ENCODE measurements at regions not wholly inside any gene's neighbourhood (a gene's known extent, or its start where the extent isn't known, plus 50 kb on each side); places are given as distances from the start of the nearest gene placed in this dataset.

- no peaks in the 10 kb centered on the region for H3K4me1 Mint-ChIP-seq (ENCODE audit: insufficient read depth, unreplicated experiment)
- no peak for TF ChIP-seq CTCF (IDR thresholded peaks at IDR 0.05; ENCODE audit: unreplicated experiment)
- ChIA-PET CTCF (no interaction called here), POLR2A (no interaction called here)
- intact Hi-C loops (cut with micrococcal nuclease): no loop called here
- no peak overlapping the region for H3K4me3 Mint-ChIP-seq (ENCODE audit: unreplicated experiment)
- peaks cover 78% of the 10 kb centered on the region for H3K27me3 Mint-ChIP-seq (ENCODE audit: insufficient read depth, unreplicated experiment)
- no peaks in the 10 kb centered on the region for H3K36me3 Mint-ChIP-seq (ENCODE audit: insufficient read depth, unreplicated experiment)
- H3K9me3 Mint-ChIP-seq (ENCODE audit: unreplicated experiment): no peaks in the 10 kb centered on the region
- DNase-seq (ENCODE audit: unreplicated experiment): no peak
- H3K27ac Mint-ChIP-seq (ENCODE audit: low read depth, unreplicated experiment): no peak overlapping the region
- BruUV-seq (replicated peaks): no TSS peak
These were observed 185.3 kb downstream of the C11orf91 start for GRCh38 chr11:33515347-33515746.

GRCh38 chr11:33514079-33514925 is 186.3 kb downstream of the C11orf91 start:
- no peak for DNase-seq (ENCODE audit: unreplicated experiment)
- intact Hi-C loops (cut with micrococcal nuclease): no loop called here
- Mint-ChIP-seq H3K4me3 (ENCODE audit: unreplicated experiment) (no peak overlapping the region), H3K27ac (ENCODE audit: low read depth, unreplicated experiment) (no peak overlapping the region), H3K27me3 (ENCODE audit: insufficient read depth, unreplicated experiment) (peaks cover 78% of the 10 kb centered on the region), H3K4me1 (ENCODE audit: insufficient read depth, unreplicated experiment) (no peaks in the 10 kb centered on the region), H3K36me3 (ENCODE audit: insufficient read depth, unreplicated experiment) (no peaks in the 10 kb centered on the region), H3K9me3 (ENCODE audit: unreplicated experiment) (no peaks in the 10 kb centered on the region)
- no TSS peak for BruUV-seq (replicated peaks)
- no peak for TF ChIP-seq CTCF (IDR thresholded peaks at IDR 0.05; ENCODE audit: unreplicated experiment)
- POLR2A ChIA-PET: no interaction called here
- CTCF ChIA-PET: interaction anchor here (0.7 to 0.8 kb wide), 2 partner anchors 9 to 353 kb away, joined by 4 read pairs; partner anchors contain the start of gene CSTF3

GRCh38 chr11:33509632-33510031 is 191.0 kb downstream of the C11orf91 start:
- no peak for TF ChIP-seq CTCF (IDR thresholded peaks at IDR 0.05; ENCODE audit: unreplicated experiment)
- Mint-ChIP-seq H3K27ac (ENCODE audit: low read depth, unreplicated experiment) (no peak overlapping the region), H3K9me3 (ENCODE audit: unreplicated experiment) (no peaks in the 10 kb centered on the region), H3K4me1 (ENCODE audit: insufficient read depth, unreplicated experiment) (no peaks in the 10 kb centered on the region), H3K36me3 (ENCODE audit: insufficient read depth, unreplicated experiment) (no peaks in the 10 kb centered on the region), H3K4me3 (ENCODE audit: unreplicated experiment) (no peak overlapping the region), H3K27me3 (ENCODE audit: insufficient read depth, unreplicated experiment) (peaks cover 65% of the 10 kb centered on the region)
- ChIA-PET POLR2A (no interaction called here), CTCF (no interaction called here)
- intact Hi-C loops (cut with micrococcal nuclease): no loop called here
- no peak for DNase-seq (ENCODE audit: unreplicated experiment)
- no TSS peak for BruUV-seq (replicated peaks)

- Mint-ChIP-seq H3K4me1 (ENCODE audit: insufficient read depth, unreplicated experiment) (no peaks in the 10 kb centered on the region), H3K36me3 (ENCODE audit: insufficient read depth, unreplicated experiment) (no peaks in the 10 kb centered on the region), H3K27me3 (ENCODE audit: insufficient read depth, unreplicated experiment) (peaks cover 64% of the 10 kb centered on the region), H3K27ac (ENCODE audit: low read depth, unreplicated experiment) (no peak overlapping the region), H3K9me3 (ENCODE audit: unreplicated experiment) (no peaks in the 10 kb centered on the region), H3K4me3 (ENCODE audit: unreplicated experiment) (no peak overlapping the region)
- peak; percentile 58 for DNase-seq (ENCODE audit: unreplicated experiment)
- CTCF ChIA-PET: no interaction called here
- POLR2A ChIA-PET: no interaction called here
- no TSS peak for BruUV-seq (replicated peaks)
- no peak for TF ChIP-seq CTCF (IDR thresholded peaks at IDR 0.05; ENCODE audit: unreplicated experiment)
- intact Hi-C loops (cut with micrococcal nuclease): no loop called here
These were observed 192.7 kb downstream of the C11orf91 start for GRCh38 chr11:33507967-33508366.
